Thyroid gland (tissue), 4 donors: ENCODE measurements at regions not wholly inside any gene's neighbourhood (a gene's known extent, or its start where the extent isn't known, plus 50 kb on each side); places are given as distances from the start of the nearest gene placed in this dataset.

Experiments used
- DNase-seq, 2 donors: peaks; one replicate each; pipeline ENCODE4 v3.0.0-alpha.2; 2019
- H3K27ac ChIP-seq, 3 donors: fragments of 200-600 bp; sonication (generic); 1 replicate in 2 of 3; 2 replicates in 1 of 3; pipeline ENCODE4 v1.5.1; 2016 to 2019; ENCODE audit warnings: mild to moderate bottlenecking in 1 of 3, moderate library complexity in 1 of 3
- H3K27me3 ChIP-seq: fragments of 200-600 bp; sonication (generic); one replicate; pipeline ENCODE4 v1.5.1; 2019
- H3K36me3 ChIP-seq, 2 donors: fragments of 200-600 bp; sonication (generic); one replicate each; pipeline ENCODE4 v1.5.1; 2016 to 2019
- H3K4me1 ChIP-seq, 2 donors: fragments of 200-600 bp; sonication (generic); one replicate each; pipeline ENCODE4 v1.5.1; 2017 to 2019
- H3K4me3 ChIP-seq, 3 donors: fragments of 200-600 bp; sonication (generic); replicated peaks in 1 of 3; 1 replicate in 2 of 3; 2 replicates in 1 of 3; pipeline ENCODE4 v1.5.1; 2016; ENCODE audit warnings: mild to moderate bottlenecking in 1 of 3
- H3K9me3 ChIP-seq: fragments of 200-600 bp; sonication (generic); one replicate; pipeline ENCODE4 v1.5.1; 2017
- POLR2A ChIP-seq, 2 donors: fragments of 450-650 bp; IDR thresholded peaks; one replicate each; pipeline ENCODE4 v1.6.1; 2017; ENCODE audit warnings: antibody characterized with exemption in 2 of 2, mild to moderate bottlenecking in 2 of 2, moderate library complexity in 1 of 2
- WGBS, 2 donors: methylation state at CpG; one replicate each; pipeline ENCODE4 v1.1.5; 2017; 5-methylcytosine and 5-hydroxymethylcytosine counted together
- intact Hi-C: fragments of 100-400 bp; cut with DNase I; formaldehyde crosslinking; loops from one replicate; pipeline ENCODE4 v1.15.1; 2023
- TF ChIP-seq, protein P1 (sequence below), 6 experiments: fragments of 200-600 bp in 3 of 6; fragments of 450-650 bp in 3 of 6; sonication (generic) in 3 of 6; IDR thresholded peaks; one replicate each; pipeline ENCODE4 v1.5.1; 2016 to 2019; ENCODE audit warnings: antibody characterized with exemption in 6 of 6, mild to moderate bottlenecking in 2 of 6, inconsistent platforms in 1 of 6, moderate library complexity in 1 of 6

DNA sequence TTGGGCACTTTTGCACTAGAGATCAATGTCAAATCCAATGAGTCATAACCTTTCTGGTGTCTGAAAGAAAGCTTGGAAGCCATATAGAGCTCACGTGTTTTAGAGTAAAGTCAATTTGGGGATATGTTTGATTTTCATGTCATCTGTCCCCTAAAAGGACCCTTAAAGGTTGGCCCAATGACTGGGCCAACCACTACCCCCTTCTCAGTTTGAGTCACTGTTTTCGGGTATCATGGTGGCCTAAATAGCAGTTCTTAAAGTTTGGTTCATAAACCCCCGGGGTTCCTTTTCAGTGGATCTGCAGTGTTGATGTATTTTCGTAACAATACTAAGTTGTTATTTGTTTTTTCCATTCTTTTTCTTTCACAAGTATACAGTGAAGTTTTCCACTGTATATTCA, 327.6 kb downstream of the PRL start:
- 82% methylated on average over 4 of the region's 4 CpGs for WGBS, 2 donors
- DNase-seq: no peak
- Histone ChIP-seq H3K4me1 (peaks cover 6 to 14% of the 10 kb centered on the region in 2 donors), H3K4me3 (no peak overlapping the region), H3K27me3 (no peaks in the 10 kb centered on the region), H3K36me3 (no peaks in the 10 kb centered on the region), H3K9me3 (no peaks in the 10 kb centered on the region), H3K27ac (no peak overlapping the region)
- intact Hi-C loops: no loop called here
- TF ChIP-seq POLR2A (IDR thresholded peaks at IDR 0.05): no peak
- TF ChIP-seq, protein P1, sequence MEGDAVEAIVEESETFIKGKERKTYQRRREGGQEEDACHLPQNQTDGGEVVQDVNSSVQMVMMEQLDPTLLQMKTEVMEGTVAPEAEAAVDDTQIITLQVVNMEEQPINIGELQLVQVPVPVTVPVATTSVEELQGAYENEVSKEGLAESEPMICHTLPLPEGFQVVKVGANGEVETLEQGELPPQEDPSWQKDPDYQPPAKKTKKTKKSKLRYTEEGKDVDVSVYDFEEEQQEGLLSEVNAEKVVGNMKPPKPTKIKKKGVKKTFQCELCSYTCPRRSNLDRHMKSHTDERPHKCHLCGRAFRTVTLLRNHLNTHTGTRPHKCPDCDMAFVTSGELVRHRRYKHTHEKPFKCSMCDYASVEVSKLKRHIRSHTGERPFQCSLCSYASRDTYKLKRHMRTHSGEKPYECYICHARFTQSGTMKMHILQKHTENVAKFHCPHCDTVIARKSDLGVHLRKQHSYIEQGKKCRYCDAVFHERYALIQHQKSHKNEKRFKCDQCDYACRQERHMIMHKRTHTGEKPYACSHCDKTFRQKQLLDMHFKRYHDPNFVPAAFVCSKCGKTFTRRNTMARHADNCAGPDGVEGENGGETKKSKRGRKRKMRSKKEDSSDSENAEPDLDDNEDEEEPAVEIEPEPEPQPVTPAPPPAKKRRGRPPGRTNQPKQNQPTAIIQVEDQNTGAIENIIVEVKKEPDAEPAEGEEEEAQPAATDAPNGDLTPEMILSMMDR (IDR thresholded peaks at IDR 0.05): no peak

- Histone ChIP-seq H3K27me3 (no peaks in the 10 kb centered on the region), H3K4me1 (peaks cover 1 to 14% of the 10 kb centered on the region in 2 donors), H3K27ac (no peak overlapping the region), H3K9me3 (no peaks in the 10 kb centered on the region), H3K36me3 (no peaks in the 10 kb centered on the region), H3K4me3 (no peak overlapping the region)
- intact Hi-C loops: no loop called here
- TF ChIP-seq, protein P1 (IDR thresholded peaks at IDR 0.05): no peak
- TF ChIP-seq POLR2A (IDR thresholded peaks at IDR 0.05): no peak
- WGBS, 2 donors: 67 to 69% methylated on average over 9 of the region's 9 CpGs
- no peak for DNase-seq
Observed at GRCh38 chr6:21970569-21971300, 326.1 kb downstream of the PRL start.

- WGBS, 2 donors: 0 to 100% methylated on average over 1 of the region's 1 CpG
- H3K27ac ChIP-seq: no peak overlapping the region
- no peak for DNase-seq
Observed at GRCh38 chr6:21971541-21971940, 325.3 kb downstream of the PRL start.

DNA sequence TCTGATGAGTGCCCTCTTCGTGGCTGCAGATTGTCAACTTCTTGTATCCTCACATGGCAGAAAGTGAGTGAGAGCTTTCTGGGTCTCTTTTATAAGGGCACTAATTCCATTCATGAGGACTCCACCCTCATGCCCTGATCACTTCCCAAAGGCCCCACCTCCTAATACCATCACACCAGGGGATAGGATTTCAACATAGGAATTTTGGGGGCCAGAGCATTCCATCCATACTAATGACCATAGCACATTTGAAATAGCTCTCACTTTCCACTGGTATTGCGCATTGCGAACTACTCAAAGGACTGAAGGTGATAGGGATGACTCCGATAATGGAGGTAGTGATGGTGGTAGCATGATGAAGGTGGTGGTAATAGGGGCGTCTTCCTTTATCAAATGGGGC, 324.3 kb downstream of the PRL start:
- H3K36me3 ChIP-seq: no peaks in the 10 kb centered on the region
- no peaks in the 10 kb centered on the region for H3K27me3 ChIP-seq
- peaks cover 0 to 14% of the 10 kb centered on the region in 2 donors for H3K4me1 ChIP-seq
- H3K9me3 ChIP-seq: no peaks in the 10 kb centered on the region
- no peak overlapping the region for H3K27ac ChIP-seq
- no peak overlapping the region for H3K4me3 ChIP-seq
- intact Hi-C loops: no loop called here
- no peak for DNase-seq
- TF ChIP-seq POLR2A (IDR thresholded peaks at IDR 0.05): no peak
- TF ChIP-seq, protein P1 (IDR thresholded peaks at IDR 0.05): no peak
- 97% methylated on average over 5 of the region's 5 CpGs for WGBS, 2 donors

More at GRCh38 chr6:21971541-21971940, 325.3 kb downstream of the PRL start:
- Histone ChIP-seq H3K4me3 (no peak overlapping the region), H3K4me1 (peaks cover 0 to 14% of the 10 kb centered on the region in 2 donors), H3K27me3 (no peaks in the 10 kb centered on the region), H3K36me3 (no peaks in the 10 kb centered on the region), H3K9me3 (no peaks in the 10 kb centered on the region)
- no peak for TF ChIP-seq POLR2A (IDR thresholded peaks at IDR 0.05)
- TF ChIP-seq, protein P1 (IDR thresholded peaks at IDR 0.05): no peak
- intact Hi-C loops: no loop called here

DNA sequence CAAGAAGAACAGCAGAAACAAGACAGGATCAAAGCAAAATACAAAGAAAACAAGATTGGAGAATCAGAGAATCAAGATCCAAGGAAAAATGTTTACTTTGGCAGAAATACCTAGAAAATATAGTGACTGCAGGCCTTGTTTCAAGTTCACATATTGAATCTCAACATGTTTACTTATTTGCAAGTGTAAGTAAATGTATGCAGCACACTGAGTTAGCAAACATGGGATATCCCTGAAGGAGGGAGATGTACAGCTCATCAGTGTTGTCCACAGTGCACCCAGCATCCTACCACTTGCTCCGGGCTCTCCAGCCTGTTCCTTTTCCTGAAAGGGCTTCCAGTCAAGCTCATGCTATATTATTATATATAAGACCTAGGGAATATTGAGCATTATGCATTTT, 319.5 kb downstream of the PRL start:
- Histone ChIP-seq H3K27me3 (no peaks in the 10 kb centered on the region), H3K4me3 (no peak overlapping the region), H3K27ac (no peak overlapping the region), H3K36me3 (no peaks in the 10 kb centered on the region), H3K9me3 (no peaks in the 10 kb centered on the region), H3K4me1 (no peaks in the 10 kb centered on the region)
- 81 to 90% methylated on average over 1 of the region's 1 CpG for WGBS, 2 donors
- no peak for DNase-seq
- TF ChIP-seq, protein P1 (IDR thresholded peaks at IDR 0.05): no peak
- TF ChIP-seq POLR2A (IDR thresholded peaks at IDR 0.05): no peak
- intact Hi-C loops: no loop called here
